Stimulated activated CD4-positive, alpha-beta T cell treated with anti-CD3 and anti-CD28 coated beads, TNF-alpha, amount 100 ng/mL, for 4 hours (primary cell): ENCODE measurements at regions not wholly inside any gene's neighbourhood (a gene's known extent, or its start where the extent isn't known, plus 50 kb on each side); places are given as distances from the start of the nearest gene placed in this dataset.

Experiments used
- DNase-seq, 3 experiments: peaks; one replicate each; pipeline ENCODE4 v3.0.0-alpha.2; 2020; ENCODE audit warnings: low read depth in 3 of 3

DNA sequence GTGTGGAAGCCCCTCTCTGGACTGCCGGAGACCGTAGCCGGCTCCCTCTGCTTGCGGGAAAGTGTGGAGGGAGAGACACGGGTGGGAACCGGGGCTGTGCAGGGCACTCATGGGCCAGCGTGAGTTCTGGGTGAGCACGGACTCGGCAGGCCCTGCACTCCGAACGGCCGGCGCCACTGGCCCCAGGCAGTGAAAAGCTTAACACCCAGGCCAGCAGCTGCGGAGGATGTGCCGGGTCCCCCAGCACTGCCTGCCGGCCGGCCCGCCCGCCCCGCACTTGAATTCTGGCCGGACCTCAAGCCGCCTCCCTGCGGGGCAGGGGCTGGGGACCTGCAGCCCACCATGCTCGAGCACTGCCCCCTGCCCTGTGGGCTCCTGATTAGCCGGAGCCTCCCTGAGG lies 147.0 kb downstream of the FGF9 start:
- DNase-seq = no peak

DNA sequence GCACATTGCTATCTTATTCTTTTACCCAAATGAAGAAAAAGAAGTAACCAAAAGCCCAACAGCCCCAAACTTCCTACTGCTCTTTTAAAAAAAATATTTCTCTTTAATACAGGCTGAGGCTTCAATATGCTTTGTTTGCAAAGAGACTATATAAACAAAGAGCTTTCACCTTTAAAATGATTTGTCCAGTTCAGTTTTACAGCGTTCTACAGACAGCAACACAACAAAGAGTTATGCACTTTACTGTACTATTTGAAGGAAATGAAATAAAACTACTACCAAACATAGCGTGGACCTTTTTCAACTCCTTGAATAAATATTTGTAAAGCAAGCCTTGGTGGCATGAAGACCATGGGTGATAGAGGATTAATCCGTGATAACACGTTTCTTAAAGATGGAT lies 151.2 kb downstream of the FGF9 start:
- DNase-seq = no peak

DNA sequence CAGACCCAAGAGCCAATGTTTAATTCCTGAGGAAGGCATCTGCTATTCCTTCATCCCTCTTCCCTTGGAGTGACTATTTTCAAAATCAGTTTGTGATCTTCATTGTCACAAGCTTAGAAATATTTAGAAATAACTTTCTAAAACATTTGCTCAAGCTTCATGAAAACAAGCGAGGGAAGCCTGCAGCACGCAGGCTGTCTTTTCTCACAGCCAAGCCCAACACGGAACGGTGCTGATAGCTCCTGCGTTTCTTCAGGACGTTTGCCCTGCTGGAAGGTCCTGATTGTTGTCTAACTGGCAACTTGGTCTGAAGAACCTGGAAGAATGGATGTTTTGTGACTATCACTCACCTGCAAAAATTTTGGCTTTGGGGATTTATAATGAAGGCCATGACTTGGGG lies 152.5 kb downstream of the FGF9 start:
- DNase-seq = no peak

DNA sequence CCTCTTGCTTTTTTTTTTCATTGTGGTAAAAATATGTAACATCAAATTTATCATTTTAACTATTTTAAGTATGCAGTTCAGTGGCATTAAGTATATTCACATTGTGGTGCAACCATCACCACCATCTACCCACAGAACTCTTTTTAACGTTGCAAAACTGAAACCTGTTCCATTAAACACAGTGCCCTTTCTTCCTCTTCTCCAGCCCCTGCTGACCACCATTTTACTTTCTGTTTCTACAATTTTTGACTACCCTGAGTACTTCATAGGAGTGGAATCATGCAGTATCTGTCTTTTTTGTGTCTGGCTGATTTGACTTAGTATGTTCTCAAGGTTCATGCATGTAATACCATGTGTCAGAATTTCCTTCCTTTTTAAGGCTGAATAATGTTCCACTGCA lies 153.1 kb downstream of the FGF9 start:
- no peak for DNase-seq

DNA sequence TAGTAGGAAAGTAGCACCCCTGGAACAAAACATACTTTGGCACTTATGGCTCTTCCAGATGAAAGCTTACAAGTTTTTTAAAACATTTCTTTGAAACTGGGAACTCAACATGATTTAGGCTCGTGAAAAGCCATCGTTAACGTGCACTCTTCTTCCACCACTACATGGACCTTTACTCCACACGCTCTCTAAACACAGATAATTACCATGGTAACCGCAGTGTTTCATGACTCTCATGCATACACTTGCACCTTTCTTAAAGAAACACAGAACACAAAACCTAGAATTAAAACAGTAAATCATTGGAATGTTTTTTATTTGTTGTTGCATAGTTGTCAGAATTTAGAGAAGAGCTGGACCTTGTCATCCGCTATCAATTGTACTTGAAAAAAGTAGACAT lies 154.3 kb downstream of the FGF9 start:
- no peak for DNase-seq

DNA sequence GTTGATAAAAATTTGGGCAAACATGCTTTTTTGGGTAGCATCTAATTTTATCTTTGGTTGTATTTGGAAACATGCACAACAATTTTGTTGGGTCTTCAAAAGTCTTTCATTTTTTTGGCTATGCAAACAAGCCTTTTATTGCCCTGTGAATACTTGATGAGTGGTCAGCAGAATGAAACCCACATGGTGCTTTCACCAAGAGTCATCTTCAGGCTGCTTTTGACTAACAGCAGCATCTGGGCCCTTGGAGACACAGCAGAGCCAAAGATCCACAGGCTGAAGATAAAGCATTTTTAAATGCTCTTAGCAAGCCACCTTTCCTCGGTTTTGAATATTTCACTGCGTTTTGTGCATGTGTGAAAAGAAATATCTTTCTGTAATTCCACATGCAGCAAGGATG lies 154.9 kb downstream of the FGF9 start:
- DNase-seq = no peak

DNA sequence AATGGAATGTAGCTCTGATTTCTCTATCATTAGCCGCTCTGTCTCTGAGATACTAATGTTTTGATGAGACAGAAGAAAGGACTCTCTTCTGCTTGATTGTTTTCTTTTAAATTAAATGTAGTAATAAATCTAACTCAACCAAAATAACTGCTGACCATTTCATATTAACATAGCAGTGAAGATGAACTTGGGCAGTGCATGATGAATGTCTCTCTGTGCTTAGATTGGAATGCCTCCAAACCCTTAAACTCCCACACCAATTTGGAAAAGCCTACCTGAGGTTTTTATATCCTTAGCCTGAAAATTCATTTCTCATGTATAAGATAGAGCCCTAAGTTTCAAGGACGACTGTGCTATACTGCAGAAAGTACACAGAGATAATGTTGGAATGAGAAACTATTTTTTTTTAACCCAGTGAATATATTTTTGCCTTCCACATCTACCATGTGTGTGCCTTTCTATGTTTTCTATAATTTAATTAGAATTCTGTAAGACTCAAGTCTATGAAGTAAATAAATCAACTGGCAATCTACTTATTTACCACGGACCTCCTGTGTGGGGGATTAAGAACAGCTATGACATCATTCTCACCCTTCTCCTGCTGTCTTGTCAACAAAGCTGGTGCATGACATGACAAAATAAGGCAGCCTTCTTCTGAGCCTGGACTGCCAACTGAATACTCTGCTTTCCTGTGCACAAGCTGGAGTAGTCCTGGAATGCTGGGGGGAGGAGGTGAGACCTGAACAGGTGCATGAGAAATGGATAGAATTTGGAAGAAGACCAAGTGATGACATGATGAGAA lies 155.5 kb downstream of the FGF9 start:
- DNase-seq = no peak

DNA sequence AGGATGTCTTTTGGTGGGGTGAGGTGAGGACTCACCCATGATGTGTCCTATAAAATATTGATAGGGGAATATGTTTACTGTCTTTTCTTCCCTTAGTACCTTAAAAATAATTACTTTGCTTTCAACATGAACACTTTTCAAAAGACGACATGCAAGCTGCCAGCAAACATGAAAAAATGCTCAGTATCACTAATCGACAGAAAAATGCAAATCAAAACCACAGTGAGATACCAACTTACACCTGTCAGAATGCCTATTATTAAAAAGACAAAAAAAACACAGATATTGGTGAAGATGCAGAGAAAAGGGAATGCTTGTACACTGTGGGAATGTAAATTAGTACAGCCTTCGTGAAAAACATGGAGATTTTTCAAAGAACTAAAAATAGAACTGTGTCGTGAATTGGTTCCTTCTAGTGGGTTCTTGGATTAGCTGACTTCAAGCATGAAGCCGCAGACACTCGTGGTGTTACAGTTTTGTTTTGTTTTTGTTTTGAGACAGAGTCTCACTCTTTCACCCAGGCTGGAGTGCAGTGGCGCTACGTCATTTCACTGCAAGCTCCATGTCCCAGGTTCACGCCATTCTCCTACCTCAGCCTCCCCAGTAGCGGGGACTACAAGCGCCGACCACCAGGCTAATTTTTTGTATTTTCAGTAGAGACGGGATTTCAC lies 160.9 kb downstream of the FGF9 start:
- DNase-seq = no peak

DNA sequence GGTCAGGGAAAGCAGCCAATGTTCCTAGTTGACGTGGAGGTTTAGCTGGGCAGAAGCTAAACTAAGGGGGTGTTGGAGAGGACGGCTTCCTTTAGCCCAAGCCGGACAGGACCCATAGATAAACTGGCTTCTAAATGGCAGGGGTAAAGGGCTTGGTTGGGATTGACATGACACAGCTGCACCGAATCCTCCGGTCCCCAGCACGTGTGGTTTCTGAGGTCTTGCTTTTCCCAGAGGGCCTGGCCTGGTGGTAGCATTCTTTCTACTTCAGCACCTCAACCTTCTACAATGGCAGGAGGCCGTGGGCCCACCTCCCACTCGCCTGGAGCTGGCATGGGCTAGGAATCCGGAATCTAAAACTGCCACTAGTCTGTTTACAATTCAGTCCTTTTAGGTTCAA lies 163.0 kb downstream of the FGF9 start:
- no peak for DNase-seq

DNA sequence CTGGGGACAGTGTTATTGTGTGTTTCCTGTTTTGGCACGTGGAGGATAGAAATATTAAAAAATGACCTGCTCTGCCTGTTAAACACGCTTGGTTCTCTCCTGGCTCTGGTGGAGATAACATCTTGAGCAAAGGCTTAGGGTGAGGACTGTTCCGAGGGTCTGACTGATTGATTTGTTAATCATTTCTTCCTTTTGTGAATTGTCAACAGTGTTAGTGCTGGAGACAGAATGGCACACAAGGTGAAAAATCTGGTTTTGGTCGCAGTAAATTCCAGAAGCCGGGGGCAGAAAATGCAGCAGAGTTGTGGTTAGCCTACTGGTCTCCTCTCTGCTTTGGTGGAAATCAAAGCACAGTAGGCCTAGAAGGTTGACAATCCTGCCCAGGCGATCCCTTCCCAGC lies 163.6 kb downstream of the FGF9 start:
- no peak for DNase-seq

DNA sequence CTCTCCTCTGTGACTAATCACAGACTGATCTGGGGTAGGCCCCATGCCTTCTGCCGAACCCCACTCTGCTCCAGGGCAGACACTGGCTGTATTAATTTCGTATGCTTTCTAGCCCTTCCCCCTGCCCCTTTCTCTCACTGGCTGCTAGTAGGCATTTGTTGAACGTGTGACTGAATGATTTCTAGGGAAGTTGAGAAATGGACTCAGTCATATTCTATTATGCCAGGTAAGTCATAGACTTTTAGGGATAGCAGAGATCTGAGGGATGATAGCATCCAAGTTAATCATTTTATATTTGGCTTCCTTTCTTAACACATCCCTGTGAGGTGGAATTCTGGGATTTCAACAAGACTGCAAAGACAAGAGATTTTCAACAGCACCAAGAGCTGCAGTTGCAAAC lies 166.4 kb downstream of the FGF9 start:
- no peak for DNase-seq

DNA sequence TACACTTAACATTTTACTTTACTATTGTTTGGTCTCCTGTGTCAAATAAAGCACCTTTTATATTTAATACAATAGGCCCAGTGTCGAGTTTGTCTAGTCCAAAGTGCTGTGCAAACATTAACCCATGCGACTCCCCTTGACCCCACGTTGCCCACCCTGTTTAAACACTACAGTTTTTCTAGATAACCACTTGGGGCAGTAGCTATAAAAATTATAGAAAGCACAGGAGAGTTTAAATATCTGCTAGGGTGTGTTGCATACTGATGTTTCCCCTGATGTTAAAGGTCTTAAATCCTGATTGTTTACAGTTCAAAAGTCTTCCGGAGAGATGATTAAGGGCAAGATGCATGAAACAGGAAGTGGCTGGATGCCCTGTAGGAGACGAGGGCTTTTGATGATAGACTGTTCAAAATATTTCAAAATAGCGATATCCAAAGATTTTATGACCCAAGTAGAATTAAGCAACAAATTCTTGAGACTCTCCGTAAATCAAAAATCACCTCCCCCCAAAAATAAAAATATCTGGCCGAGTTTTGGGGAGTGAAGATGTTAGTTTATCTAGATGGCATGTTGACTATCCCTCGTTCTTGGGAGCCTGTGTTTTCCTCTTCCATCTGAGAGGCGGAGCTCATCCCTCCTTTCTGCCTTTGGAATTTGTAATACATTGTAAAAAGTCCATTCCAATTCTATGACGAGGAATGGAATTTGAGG lies 167.1 kb downstream of the FGF9 start:
- no peak for DNase-seq

DNA sequence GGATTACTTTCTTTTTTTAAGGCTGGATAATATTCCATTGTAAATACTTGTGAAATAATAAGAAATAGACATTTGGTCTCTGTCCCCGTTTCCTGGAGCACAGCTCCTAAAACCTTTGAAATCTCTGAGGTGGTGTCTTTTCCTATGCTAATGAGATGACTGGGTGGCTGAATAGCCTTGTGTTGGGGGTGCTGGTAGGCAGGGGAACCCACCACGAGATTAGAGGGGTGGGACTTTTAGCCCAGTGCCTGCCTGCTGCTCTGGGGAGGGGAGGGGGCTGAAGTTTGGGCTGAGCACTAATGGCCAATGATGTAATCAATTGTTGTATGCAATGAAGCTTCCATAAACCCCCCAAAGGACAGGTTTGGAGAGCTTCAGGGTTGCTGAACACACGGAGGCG lies 175.7 kb downstream of the FGF9 start:
- no peak for DNase-seq

DNA sequence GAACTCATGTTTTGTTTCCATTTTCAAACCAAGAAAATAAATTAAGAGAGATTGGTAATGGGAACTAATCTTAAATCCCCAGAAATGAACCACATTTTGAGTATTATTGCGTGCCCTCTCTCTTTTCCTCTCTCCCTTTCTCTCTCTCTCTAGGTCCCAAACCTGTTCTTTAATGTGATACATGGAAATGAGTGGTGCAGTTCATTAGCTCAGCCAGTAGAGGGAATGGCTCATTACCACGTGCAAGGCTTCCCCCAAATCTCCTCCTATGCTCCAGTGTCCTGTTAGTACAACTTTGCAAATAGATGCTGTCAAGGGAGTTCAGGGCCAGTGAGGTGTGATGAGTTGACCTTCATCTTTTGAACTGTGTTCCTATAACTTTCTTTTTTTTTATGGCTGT lies 178.4 kb downstream of the FGF9 start:
- DNase-seq = no peak

DNA sequence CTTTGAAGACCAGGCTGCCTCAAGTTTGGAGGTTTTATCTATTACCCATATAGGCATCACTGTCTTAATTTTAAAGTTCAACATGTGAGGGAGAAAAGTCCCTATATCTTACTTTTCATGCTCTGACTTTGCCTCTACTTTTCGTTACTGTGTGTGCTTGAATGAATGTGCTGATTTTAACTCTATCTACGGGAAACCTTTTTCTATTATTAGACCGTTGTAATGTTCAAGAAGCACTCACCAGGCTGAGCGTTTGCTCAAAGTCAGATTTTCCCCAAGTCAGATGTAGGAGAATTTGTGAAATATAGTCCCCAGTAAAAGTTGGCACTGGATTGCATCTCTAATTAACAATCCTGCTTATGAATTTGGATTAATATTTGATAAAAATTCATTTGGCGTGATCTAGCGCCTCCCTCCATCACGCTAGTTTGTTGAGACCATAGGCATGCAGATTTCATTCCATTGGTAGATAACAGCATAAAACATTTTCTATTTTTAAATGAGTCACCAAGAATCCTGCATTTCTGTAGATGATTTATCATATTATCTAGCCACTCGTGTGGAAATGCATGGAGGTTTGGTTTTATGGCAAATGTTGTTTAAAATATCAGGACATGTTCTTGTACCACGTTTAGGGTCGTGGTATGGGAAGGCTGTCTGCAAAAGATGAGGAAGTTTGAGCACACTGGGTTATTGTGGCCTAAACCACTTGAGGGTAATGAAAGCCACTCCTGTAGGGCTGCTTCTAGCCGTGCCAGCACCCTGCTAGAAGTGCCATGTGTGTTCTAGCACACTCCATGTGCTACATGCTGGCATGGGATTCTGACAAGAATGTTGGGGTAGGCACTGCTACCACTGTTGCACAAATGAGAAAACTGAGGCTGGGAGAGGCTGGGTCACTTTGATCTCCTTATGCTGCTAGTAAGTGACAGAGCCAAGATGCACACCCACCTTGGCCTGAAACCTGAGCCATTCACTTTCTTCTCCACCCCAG lies 179.4 kb downstream of the FGF9 start:
- no peak for DNase-seq

DNA sequence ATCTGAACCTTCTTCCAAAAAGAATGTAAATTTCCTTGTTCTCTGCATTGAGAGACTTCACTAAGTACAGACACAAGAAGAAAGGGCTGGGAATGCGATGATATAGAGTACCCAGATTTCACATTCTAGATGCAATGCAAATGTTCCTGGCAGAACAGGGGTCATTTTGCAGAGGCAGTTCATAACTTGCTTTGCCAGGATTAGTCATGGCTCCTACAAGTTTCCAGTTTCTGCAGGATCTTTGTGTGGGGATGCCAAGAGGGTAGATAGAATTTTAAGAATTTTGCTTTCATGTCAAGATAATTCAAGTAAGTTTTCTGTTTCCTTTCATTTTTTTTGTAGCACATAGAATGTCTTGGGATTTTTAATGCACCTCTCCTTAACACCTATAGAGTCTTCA lies 181.2 kb downstream of the FGF9 start:
- no peak for DNase-seq

DNA sequence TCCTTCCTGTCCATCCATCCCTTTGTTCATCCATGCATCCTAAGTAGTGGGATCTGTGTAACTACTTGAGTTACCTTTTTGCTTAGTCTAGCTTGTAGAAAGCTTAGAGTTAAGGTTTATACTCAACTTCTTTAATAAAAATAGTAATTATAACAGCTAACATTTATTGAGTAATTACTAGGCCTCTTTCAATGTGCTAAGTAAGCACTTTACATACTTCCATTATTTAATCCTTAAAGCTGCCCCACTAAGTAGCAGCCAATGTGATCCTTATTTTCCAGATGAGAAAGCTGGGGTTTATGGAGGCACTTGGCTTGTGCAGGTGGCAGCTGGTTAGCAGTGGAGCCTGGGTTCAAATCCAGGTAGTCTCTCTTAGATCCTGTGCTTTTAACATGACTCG lies 182.9 kb downstream of the FGF9 start:
- DNase-seq = no peak

DNA sequence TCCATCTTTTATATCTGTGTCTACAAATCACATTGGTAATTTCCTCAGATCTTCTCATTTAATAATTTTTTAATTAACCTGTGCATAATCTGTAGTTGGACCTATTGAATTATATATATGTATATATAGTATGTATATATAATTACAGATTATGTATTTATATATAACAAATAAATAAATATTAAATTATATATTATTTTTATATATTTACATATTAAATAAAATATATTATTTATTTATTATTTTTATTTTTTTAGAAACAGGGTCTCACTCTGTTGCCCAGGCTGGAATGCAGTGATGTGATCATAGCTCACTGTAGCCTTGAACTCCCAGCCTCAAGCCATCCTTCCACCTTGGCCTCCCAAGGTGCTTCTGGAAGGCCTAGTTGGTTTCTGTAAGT lies 197.9 kb downstream of the FGF9 start:
- DNase-seq = no peak

DNA sequence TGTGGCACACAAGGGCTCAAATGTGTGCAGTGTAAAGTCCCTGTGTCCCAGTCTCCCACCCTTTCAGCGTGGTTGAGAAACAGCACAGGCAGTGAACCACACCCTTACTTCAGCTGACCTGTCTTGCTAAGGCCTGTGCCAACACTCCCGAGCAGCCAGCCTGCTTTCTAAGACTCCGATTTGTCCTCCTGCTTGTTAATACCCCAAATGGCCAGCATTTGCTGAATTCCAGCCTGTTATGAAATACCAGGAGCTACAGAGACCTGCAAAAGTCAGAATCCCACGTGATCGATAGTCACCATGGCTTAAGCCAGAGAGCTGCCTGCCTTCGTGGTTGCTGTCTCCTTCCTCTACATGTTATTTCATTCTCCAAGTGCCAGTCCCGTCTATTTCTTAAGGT lies 200.5 kb downstream of the FGF9 start:
- no peak for DNase-seq

DNA sequence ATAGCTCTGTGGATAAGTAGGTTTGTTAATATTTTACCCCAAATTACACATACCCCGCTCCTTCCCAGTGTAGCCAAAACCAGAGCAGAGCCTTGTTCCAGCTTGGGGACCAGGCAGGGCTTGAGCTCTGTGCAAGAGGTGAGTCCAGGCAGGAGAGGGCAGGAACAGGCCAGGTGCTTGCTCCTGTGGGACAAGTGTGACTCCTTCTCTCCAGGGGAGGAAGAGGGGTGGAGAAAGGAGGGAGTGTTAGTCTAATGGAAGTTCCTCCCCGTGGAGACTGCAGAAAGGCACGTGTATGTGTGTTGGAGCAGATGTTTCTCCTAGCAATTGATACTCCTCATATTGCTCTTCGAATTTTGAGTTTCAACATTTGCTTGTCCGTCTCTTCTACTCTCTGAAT lies 201.0 kb downstream of the FGF9 start:
- no peak for DNase-seq

DNA sequence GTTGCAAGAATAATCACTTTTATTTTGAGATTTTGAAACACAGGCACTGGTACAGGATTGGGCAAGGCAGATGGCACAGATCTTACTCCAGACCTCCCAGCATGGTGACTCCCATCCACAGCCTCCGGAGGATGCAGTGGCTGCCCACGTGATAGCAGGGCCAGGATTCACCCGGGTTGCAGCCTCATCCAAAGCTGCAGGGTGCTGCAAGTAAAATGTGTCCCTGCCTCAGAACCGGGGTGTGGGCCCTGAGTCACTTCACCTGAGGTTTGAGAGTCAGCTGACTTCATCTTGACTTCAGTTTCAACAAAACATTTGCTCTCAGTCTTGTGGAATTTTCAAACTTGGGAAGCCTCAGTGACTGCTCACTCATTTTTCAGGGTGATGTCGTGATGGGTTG lies 201.9 kb downstream of the FGF9 start:
- DNase-seq = no peak

DNA sequence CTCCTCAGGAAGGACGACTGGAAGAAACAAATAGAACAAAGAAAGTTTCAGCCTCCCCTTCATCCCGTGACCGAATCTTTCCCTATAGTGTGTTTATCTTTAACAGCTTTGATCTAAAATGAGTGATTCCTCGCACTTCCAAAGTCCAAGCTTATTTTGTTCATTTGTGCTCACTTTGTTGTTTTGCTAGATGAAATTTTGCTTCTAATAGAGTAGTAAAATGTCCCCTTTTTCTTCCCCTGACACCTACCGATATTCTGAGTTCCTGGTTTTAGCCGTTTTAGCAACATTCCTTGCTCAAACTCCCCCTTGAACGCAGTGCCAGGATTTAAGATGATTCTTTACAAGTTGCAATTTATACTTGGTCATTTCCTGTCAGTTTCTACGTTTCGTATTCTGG lies 204.2 kb downstream of the FGF9 start:
- no peak for DNase-seq
